Astrocyte (in vitro differentiated cells and primary cell): ENCODE measurements at regions not wholly inside any gene's neighbourhood (a gene's known extent, or its start where the extent isn't known, plus 50 kb on each side); places are given as distances from the start of the nearest gene placed in this dataset.

Experiments
- DNase-seq: peaks from one replicate; pipeline ENCODE4 v3.0.0-alpha.2; 2010; ENCODE audit warnings: low read depth
- FAIRE-seq: peaks from 2 replicates; lab custom pipeline; 2011; peaks lifted over from hg19 to GRCh38; lab: Jason Lieb, UNC
- H2AFZ ChIP-seq: 2 replicates; pipeline ENCODE4 v1.6.0; 2012; ENCODE audit warnings: low read depth, low read length, inconsistent platforms
- H3K27ac ChIP-seq: 2 replicates; pipeline ENCODE4 v1.5.1; 2011; ENCODE audit warnings: low read depth, low read length, inconsistent platforms
- H3K27me3 ChIP-seq: 2 replicates; pipeline ENCODE4 v1.6.0; 2011; ENCODE audit warnings: low read length, inconsistent platforms; ENCODE audit not compliant: insufficient read depth
- H3K36me3 ChIP-seq: 2 replicates; pipeline ENCODE4 v1.5.1; 2011; ENCODE audit warnings: low read length, inconsistent platforms; ENCODE audit not compliant: insufficient read depth
- H3K4me1 ChIP-seq: 2 replicates; pipeline ENCODE4 v1.5.1; 2011; ENCODE audit warnings: low read length, inconsistent platforms; ENCODE audit not compliant: insufficient read depth
- H3K4me2 ChIP-seq: 2 replicates; pipeline ENCODE4 v1.6.0; 2012; ENCODE audit warnings: low read length, inconsistent platforms
- H3K4me3 ChIP-seq: 2 replicates; pipeline ENCODE4 v1.5.1; 2011; ENCODE audit warnings: low read depth, mild to moderate bottlenecking, low read length, inconsistent platforms; ENCODE audit not compliant: insufficient read depth
- H3K79me2 ChIP-seq: 2 replicates; pipeline ENCODE4 v1.6.0; 2012; ENCODE audit warnings: mild to moderate bottlenecking, low read length, inconsistent platforms; ENCODE audit not compliant: insufficient read depth
- H3K9ac ChIP-seq: 2 replicates; pipeline ENCODE4 v1.6.0; 2012; ENCODE audit warnings: mild to moderate bottlenecking, low read length, inconsistent platforms
- H3K9me3 ChIP-seq: 2 replicates; pipeline ENCODE4 v1.5.1; 2012; ENCODE audit warnings: low read depth, mild to moderate bottlenecking, low read length, inconsistent platforms; ENCODE audit not compliant: insufficient read depth
- H4K20me1 ChIP-seq: 2 replicates; pipeline ENCODE4 v1.6.0; 2012; ENCODE audit warnings: low read length, inconsistent platforms; ENCODE audit not compliant: insufficient read depth
- H3K27ac Mint-ChIP-seq: one replicate; pipeline ENCODE4 v1.8.0; 2021; ENCODE audit warnings: mild to moderate bottlenecking, mixed read lengths; ENCODE audit not compliant: unreplicated experiment
- H3K27me3 Mint-ChIP-seq: one replicate; pipeline ENCODE4 v1.8.0; 2021; ENCODE audit warnings: low read depth, mixed read lengths; ENCODE audit not compliant: unreplicated experiment
- H3K36me3 Mint-ChIP-seq: one replicate; pipeline ENCODE4 v1.8.0; 2021; ENCODE audit warnings: low read depth, mixed read lengths; ENCODE audit not compliant: unreplicated experiment
- H3K4me1 Mint-ChIP-seq: one replicate; pipeline ENCODE4 v1.8.0; 2021; ENCODE audit warnings: low read depth, mixed read lengths; ENCODE audit not compliant: unreplicated experiment
- H3K4me3 Mint-ChIP-seq: one replicate; pipeline ENCODE4 v1.8.0; 2021; ENCODE audit warnings: mild to moderate bottlenecking, moderate library complexity, mixed read lengths; ENCODE audit not compliant: unreplicated experiment
- H3K9me3 Mint-ChIP-seq: one replicate; pipeline ENCODE4 v1.8.0; 2021; ENCODE audit warnings: mild to moderate bottlenecking, mixed read lengths; ENCODE audit not compliant: unreplicated experiment
- EZH2 ChIP-seq: IDR thresholded peaks from 2 replicates; pipeline ENCODE4 v1.6.1; 2012; ENCODE audit warnings: mild to moderate bottlenecking, low read length, inconsistent platforms; ENCODE audit not compliant: insufficient read depth
- TF ChIP-seq, protein P1 (sequence below): IDR thresholded peaks from 2 replicates; pipeline ENCODE4 v1.5.1; 2011; ENCODE audit warnings: low read depth, mild to moderate bottlenecking, inconsistent platforms, low read length, moderate library complexity; ENCODE audit not compliant: insufficient read depth

DNA sequence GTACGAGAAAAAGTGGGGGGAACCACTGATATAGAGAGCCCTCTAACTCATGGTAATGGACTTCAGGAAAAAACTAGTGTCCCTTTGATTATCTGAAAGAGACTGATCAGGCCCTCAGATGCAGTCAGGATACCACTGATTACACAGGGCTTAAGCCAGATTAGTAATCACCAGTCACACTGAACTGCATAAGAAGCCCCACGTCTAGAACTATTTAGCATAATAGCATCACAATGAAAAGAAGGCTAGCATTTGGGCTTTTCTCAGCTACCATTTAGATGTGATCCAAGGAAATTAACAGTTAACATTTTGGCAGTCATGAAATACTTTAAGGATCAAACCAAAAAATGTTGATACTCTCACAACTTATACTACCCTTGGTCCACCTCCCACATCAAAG, 813.1 kb upstream of the POU3F3 start:
- Histone ChIP-seq H3K79me2 (no peaks in the 10 kb centered on the region), H3K4me2 (no peak overlapping the region), H3K27me3 (no peaks in the 10 kb centered on the region), H3K36me3 (no peaks in the 10 kb centered on the region), H3K27ac (no peak overlapping the region), H3K4me3 (no peak overlapping the region), H3K9ac (no peak overlapping the region), H3K4me1 (no peaks in the 10 kb centered on the region), H2AFZ (no peak overlapping the region), H3K9me3 (no peaks in the 10 kb centered on the region), H4K20me1 (no peaks in the 10 kb centered on the region)
- no peak for TF ChIP-seq EZH2
- TF ChIP-seq, protein P1, sequence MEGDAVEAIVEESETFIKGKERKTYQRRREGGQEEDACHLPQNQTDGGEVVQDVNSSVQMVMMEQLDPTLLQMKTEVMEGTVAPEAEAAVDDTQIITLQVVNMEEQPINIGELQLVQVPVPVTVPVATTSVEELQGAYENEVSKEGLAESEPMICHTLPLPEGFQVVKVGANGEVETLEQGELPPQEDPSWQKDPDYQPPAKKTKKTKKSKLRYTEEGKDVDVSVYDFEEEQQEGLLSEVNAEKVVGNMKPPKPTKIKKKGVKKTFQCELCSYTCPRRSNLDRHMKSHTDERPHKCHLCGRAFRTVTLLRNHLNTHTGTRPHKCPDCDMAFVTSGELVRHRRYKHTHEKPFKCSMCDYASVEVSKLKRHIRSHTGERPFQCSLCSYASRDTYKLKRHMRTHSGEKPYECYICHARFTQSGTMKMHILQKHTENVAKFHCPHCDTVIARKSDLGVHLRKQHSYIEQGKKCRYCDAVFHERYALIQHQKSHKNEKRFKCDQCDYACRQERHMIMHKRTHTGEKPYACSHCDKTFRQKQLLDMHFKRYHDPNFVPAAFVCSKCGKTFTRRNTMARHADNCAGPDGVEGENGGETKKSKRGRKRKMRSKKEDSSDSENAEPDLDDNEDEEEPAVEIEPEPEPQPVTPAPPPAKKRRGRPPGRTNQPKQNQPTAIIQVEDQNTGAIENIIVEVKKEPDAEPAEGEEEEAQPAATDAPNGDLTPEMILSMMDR, result no peak
- no peak for FAIRE-seq
- no peak overlapping the region for H3K27ac Mint-ChIP-seq
- no peak overlapping the region for H3K4me3 Mint-ChIP-seq
- H3K9me3 Mint-ChIP-seq, result no peaks in the 10 kb centered on the region
- no peaks in the 10 kb centered on the region for H3K4me1 Mint-ChIP-seq
- H3K36me3 Mint-ChIP-seq, result no peaks in the 10 kb centered on the region
- H3K27me3 Mint-ChIP-seq, result peaks cover 2% of the 10 kb centered on the region
- no peak for DNase-seq

DNA sequence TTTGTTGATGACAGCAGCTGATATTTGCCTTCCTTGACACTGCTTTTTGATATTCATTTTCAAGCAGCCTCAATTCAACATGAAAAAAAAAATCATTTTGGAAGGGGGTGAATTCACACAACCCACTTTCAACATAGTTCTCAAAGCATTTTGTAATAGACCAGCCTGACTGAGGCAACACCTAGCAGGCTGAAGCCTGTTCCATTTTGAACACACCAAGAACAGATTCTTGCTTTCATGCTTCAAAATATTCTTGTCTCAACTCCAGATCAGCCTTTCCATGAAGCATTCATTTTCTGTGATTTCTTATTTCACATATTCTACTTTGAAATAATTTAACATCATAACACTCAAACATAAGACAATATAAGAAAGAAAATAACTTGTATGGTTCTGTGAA, 812.6 kb upstream of the POU3F3 start:
- Histone ChIP-seq H3K4me2 (no peak overlapping the region), H3K9ac (no peak overlapping the region), H2AFZ (no peak overlapping the region), H4K20me1 (no peaks in the 10 kb centered on the region), H3K79me2 (no peaks in the 10 kb centered on the region), H3K36me3 (no peaks in the 10 kb centered on the region), H3K27me3 (no peaks in the 10 kb centered on the region), H3K27ac (no peak overlapping the region), H3K9me3 (no peaks in the 10 kb centered on the region), H3K4me1 (no peaks in the 10 kb centered on the region), H3K4me3 (no peak overlapping the region)
- Mint-ChIP-seq H3K4me1 (no peaks in the 10 kb centered on the region), H3K27ac (no peak overlapping the region), H3K27me3 (peaks cover 2% of the 10 kb centered on the region), H3K36me3 (no peaks in the 10 kb centered on the region), H3K9me3 (no peaks in the 10 kb centered on the region), H3K4me3 (no peak overlapping the region)
- TF ChIP-seq EZH2, result no peak
- DNase-seq (no peak), FAIRE-seq (no peak)

DNA sequence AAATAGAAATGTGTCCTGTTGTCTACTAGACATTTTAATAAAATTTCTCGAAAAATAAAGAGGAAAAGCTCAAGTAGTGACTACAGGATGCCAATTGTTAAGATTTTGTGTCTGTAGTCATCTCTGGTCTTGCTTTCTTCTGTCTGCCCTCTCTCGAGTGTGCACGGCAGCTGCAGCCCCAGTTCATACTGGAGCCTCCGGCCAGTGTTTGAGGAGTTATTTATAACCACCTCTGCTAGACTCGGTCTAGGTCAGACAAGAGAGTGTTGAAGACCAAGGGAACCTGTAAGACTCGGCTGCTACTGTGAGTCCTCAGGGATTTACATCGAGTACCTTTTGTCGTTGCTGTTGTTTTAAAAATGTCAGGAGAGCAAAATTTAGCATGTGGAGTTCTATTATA, 810.1 kb upstream of the POU3F3 start:
- Mint-ChIP-seq H3K4me3 (no peak overlapping the region), H3K4me1 (no peaks in the 10 kb centered on the region), H3K27ac (no peak overlapping the region), H3K27me3 (no peaks in the 10 kb centered on the region), H3K9me3 (no peaks in the 10 kb centered on the region), H3K36me3 (no peaks in the 10 kb centered on the region)
- FAIRE-seq, result no peak
- no peak overlapping the region for H3K4me2 ChIP-seq
- H2AFZ ChIP-seq, result no peak overlapping the region
- no peaks in the 10 kb centered on the region for H3K27me3 ChIP-seq
- no peaks in the 10 kb centered on the region for H3K79me2 ChIP-seq
- TF ChIP-seq, protein P1, result no peak
- TF ChIP-seq EZH2, result no peak
- DNase-seq, result no peak
- H3K4me3 ChIP-seq, result no peak overlapping the region
- H3K9me3 ChIP-seq, result no peaks in the 10 kb centered on the region
- no peaks in the 10 kb centered on the region for H3K36me3 ChIP-seq
- no peak overlapping the region for H3K9ac ChIP-seq
- no peak overlapping the region for H3K27ac ChIP-seq
- no peaks in the 10 kb centered on the region for H3K4me1 ChIP-seq
- no peaks in the 10 kb centered on the region for H4K20me1 ChIP-seq
